ENCODE measurements at regions not wholly inside any gene's neighbourhood (a gene's known extent, or its start where the extent isn't known, plus 50 kb on each side); places are given as distances from the start of the nearest gene placed in this dataset.
"Not testable (repeated sequence)": the region's sequence is repeated elsewhere in the genome, so short reads cannot be mapped to it uniquely, and the experiment has no call there.

GRCh38 chr6:51261691-51262090 is 443.0 kb downstream of the TFAP2B start:
- no peak for DNase-seq

- no peak for DNase-seq
Measured at GRCh38 chr6:51265426-51265825, 446.8 kb downstream of the TFAP2B start.

- no peak for DNase-seq
Measured at GRCh38 chr6:51266604-51267003, 447.9 kb downstream of the TFAP2B start.

- DNase-seq: no peak
Measured at GRCh38 chr6:51268666-51269065, 450.0 kb downstream of the TFAP2B start.

GRCh38 chr6:51269876-51270275 is 451.2 kb downstream of the TFAP2B start:
- no peak for DNase-seq

DNA sequence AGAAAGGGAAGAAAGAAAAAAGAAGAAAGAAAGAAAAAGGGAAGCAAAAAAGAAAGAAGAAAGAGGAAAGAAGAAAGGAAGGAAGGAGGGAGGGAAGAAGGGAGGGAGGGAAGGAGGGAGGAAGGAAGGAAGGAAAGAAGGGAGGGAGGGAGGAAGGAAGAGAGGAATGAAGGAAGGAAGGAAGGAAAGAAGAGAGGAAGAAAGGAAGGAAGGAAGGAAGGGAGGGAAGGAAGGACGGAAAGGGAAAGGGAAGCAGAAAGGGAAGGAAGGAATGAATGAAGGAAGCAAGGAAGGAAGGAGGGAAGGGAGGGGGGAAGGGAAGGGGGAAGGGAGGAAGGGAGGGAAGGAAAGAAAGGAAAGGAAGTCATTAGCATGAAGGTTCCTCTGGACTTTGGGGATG is 452.9 kb downstream of the TFAP2B start:
- DNase-seq: no peak

GRCh38 chr6:51273228-51273961 is 454.7 kb downstream of the TFAP2B start:
- DNase-seq: no peak

- DNase-seq: no peak
Measured at GRCh38 chr6:51277474-51277873, 458.8 kb downstream of the TFAP2B start.

- no peak for DNase-seq
Measured at GRCh38 chr6:51282026-51282425, 463.4 kb downstream of the TFAP2B start.

- no peak for DNase-seq
Measured at GRCh38 chr6:51283723-51284355, 465.2 kb downstream of the TFAP2B start.

GRCh38 chr6:51285876-51286275 is 467.2 kb downstream of the TFAP2B start:
- no peak for DNase-seq

DNA sequence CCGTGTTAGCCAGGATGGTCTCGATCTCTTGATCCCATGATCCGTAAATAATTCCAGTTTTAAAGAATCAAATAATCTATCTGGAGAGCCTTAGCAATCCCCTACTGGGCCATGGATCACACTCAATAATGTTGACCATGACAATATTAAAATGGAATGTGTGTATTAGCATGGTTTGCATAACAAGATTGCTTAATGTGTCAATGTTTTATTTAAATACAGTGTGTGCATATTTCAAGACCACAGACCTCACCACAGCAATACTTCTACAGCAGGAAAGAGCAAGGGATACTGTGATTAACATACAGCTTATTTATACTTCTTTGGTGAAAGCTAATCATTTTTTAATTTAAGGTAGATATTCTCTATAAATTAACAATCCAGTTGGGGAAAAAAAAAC is 470.4 kb downstream of the TFAP2B start:
- DNase-seq: no peak

DNA sequence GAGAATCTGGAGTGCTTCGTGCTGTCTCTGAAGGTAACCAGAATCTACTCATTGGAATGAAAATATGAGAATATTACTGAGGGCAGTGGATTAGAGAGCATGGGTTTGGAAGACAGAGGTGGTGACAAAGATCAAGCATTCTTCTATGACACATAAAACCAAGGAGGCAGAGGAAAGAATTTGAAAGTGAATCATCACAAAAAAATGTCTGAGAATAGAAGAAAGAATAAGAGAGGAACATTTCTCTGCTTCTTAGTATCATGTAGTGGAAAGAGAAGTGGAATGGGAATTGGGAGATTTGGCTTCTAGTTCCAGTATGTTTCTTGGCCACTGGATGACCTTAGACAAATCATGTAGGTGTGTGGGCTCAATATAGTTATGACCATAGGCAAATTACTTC is 474.0 kb downstream of the TFAP2B start:
- no peak for DNase-seq

- DNase-seq: no peak
Measured at GRCh38 chr6:51299621-51300380, 481.1 kb downstream of the TFAP2B start.

- DNase-seq: no peak
Measured at GRCh38 chr6:51300510-51300909, 481.8 kb downstream of the TFAP2B start.

- no peak for DNase-seq
Measured at GRCh38 chr6:51301962-51302361, 483.3 kb downstream of the TFAP2B start.

DNA sequence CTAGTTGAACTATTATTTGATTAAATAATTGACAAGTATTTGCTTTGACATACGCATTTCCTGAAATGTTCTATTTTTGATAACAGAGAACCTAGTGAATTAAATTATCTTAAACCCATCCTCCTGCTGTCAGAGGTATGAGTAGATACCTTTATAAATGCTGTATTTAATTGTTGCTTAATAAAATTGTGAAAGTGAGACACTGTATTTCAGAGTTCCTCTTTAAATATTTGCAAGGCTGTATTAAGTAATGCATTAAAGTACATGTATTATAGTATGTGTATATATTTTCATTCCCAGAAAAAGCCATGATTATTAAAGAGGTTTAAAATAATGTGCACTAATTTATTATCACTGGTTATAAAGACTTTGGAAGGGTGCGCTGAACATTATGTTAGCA is 483.8 kb downstream of the TFAP2B start:
- DNase-seq: no peak

GRCh38 chr6:51303338-51303737 is 484.7 kb downstream of the TFAP2B start:
- DNase-seq: no peak

GRCh38 chr6:51314965-51315364 is 496.3 kb downstream of the TFAP2B start:
- DNase-seq: no peak

DNA sequence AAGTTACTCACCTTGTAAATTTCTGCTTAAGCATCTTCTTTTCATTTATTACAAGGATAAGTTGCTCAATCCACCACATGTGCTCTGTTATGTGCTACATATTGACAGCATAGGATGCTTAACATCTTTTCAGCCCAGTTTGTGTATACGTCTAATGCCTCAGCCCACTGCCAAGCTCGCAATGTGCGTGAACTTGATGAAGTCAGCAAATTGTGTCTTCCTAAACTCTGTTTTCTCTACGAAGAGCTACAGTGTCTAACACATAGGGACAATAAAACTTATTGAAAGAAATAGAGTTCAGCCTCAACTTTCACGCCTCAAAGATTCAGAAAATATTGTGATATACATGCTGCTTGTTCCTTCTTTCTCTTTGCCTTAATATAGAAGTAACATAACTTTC is 500.0 kb downstream of the TFAP2B start:
- DNase-seq: no peak

DNA sequence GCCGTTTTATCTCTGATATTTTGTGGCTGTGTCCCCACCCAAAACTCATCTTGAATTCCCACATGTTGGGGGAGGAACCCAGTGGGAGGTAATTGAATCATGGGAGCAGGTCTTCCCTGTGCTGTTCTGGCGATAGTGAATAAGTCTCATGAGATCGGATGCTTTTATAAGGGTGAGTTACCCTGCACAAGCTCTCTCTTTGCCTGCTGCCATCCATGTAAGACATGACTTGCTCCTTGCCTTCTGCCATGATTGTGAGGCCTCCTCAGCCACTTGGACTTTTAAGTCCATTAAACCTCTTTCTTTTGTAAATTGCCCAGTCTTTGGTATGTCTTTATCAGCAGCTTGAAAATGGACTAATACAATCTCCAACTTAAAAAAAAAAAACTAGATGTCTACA is 502.8 kb downstream of the TFAP2B start:
- not testable (repeated sequence) for DNase-seq

- DNase-seq: no peak
Measured at GRCh38 chr6:51322505-51322904, 503.8 kb downstream of the TFAP2B start.

DNA sequence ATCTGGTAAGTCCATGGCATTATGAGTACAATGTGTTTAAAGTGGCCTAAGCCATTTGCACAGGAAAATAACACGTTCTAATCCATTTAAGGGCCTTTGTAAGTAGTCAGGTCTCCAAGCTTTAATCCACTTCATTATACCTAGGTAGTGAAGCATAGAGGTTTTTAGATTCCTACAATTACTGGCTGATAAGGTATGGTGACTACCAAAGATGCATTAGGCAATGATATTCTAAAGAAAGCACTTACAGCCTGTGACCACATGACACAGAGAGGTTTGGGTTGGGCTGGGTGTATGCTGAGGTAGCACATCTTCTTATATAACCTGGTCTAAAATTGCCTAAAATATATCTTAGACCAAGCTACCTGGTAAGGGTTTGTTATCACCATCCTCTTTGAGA is 504.4 kb downstream of the TFAP2B start:
- no peak for DNase-seq

DNA sequence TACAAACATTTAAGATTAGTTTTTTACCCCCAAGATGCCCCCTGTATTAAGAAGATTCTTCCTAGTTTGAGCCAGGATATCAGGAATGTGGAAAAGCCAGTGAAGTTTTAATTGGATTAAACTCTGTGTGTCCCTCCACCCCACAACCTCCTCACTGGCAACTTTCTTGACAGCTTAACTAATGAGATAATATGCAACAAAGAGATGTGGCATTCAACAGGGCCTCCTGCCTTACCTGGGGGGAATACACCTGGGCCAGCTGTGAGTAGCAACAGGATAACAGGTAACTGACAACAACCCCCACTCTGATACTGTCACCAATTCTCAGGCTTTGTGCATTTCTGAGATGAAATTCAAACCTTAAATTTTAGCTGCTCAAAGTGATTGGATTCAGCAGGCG is 512.3 kb downstream of the TFAP2B start:
- DNase-seq: no peak

All from femur (tissue), 1 donor.